Skeletal muscle cell (primary cell): ENCODE measurements at regions not wholly inside any gene's neighbourhood (a gene's known extent, or its start where the extent isn't known, plus 50 kb on each side); places are given as distances from the start of the nearest gene placed in this dataset.
"Not testable (repeated sequence)": the region's sequence is repeated elsewhere in the genome, so short reads cannot be mapped to it uniquely, and the experiment has no call there.

ENCODE experiments used
- DNase-seq: peaks from one replicate; pipeline ENCODE4 v3.0.0-alpha.2; 2010; ENCODE audit warnings: low read depth
- H3K4me3 ChIP-seq: 2 replicates; pipeline ENCODE4 v1.5.1; 2011; ENCODE audit warnings: low read depth, mild to moderate bottlenecking, control low read depth, low read length, moderate library complexity

DNA sequence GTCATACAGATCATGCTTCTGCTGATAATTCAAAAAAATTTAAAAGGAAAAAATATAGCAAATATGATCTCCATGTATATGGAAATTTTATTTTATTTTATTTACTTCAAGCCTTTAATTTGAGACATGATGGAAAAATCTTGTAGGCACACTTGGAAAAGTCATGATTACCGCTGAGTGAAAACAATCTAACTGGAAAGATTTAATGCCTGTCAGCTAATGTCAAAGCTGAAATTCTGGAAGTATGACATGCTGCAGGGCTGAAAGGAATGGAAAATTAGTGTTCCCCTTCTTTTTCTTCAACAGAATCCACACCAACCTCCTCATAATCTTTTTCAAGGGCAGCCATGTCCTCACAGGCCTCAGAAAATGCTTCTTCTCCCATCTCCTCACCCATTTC, 58.2 kb downstream of the RPRM start:
- no peak overlapping the region for H3K4me3 ChIP-seq
- DNase-seq, result no peak

DNA sequence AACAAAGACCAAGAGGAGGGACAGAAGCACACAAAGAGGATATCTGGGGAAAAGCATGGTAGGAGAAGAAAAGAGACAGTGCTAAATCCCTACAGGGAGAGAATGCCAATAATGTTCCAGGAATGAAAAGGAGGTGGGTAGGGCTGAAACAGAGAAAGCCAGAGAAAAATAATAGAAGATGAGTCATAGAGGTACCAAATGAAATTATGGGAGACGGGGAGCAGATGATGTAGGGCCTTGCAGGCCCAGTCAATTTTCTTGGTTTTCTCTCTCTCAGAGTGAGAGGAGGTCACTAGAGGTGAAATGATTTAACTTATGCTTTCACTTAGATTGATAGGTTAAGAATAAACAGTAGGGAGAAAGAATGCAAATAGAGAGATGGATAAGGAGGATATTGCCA, 61.5 kb downstream of the RPRM start:
- no peak for DNase-seq
- no peak overlapping the region for H3K4me3 ChIP-seq

- H3K4me3 ChIP-seq, result no peak overlapping the region
- no peak for DNase-seq
These were observed 62.5 kb downstream of the RPRM start for GRCh38 chr2:153416071-153416470.

GRCh38 chr2:153408710-153409385, 69.7 kb downstream of the RPRM start:
- no peak overlapping the region for H3K4me3 ChIP-seq
- no peak for DNase-seq

- no peak overlapping the region for H3K4me3 ChIP-seq
- no peak for DNase-seq
These were observed 73.4 kb downstream of the RPRM start for GRCh38 chr2:153405196-153405595.

DNA sequence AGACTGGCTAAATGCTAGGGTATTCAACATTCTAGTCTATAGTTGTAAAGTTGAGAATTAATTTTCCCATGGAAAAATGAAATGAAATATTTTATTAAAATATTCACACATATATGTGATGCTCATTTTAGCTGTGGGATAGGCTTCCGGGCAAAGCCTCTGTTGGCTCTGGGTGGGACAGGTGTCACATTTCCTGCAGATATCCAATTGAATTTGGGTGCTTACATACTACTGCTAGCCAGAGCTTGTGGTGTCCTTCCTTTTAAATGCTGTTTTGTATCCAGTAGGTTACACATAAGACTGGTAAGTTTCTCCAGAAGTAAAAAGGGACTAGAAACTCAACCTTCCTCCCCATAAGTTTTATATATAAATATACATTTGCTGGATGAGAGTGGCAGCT, 73.8 kb downstream of the RPRM start:
- DNase-seq, result no peak
- H3K4me3 ChIP-seq, result no peak overlapping the region

DNA sequence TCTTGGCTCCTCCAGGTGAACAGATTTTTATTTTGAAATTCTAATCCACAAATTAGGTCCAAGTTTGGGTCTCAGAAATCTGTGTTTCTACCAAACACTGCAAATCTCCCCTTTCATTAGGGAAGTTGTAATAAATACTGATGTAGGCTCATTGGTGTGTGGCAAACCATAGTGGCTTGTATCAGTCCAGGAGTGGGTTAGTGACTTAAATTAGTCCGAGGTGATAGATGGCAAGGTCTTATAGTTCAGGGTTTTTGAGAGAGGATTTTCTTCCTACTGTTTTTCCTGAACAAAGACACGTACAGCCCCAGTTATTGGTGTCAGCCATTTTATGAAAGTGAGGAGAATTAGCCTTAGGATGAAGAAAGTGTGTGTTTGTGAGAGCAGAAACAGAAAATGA, 74.6 kb downstream of the RPRM start:
- DNase-seq, result no peak
- H3K4me3 ChIP-seq, result no peak overlapping the region

- DNase-seq, H3K4me3 ChIP-seq: not testable (repeated sequence)
These were observed 75.2 kb downstream of the RPRM start for GRCh38 chr2:153403352-153403751.

DNA sequence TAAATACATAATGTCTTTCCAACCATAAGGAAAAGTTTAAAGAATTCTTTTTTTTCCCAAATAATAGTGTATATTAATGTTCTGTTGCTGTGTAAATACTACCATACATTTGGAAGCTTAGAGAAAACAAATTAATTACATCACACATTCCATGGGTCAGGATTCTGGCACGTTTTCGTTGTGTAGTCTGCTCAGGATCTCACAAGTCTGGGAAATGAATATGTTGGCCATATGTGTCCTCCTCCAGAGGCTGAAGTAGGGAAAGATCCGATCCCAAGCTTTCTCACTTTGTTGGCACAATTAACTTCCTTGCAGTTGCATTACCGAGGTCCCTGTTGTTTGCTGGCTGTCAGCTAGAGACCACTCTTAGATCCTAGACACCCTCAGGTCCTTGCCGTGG, 83.9 kb downstream of the RPRM start:
- DNase-seq, result no peak
- no peak overlapping the region for H3K4me3 ChIP-seq

DNA sequence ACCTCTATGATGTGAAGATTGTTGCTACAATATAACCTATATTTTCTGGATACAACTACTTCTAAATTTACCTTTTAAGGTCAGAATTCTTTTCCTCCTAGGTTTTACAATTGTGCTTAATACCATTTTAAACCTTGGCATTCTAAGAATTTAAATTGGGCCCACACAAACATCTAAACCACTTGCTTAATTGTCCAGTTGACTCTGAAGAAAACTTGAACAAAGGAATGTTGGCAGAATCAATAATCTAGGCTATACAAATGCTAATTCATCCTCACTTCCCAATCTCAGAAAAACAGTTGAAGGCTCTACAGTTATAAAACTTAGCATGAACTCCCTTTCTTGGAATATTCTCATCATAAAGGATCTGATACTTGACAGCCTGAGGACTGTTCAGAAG, 84.3 kb downstream of the RPRM start:
- no peak overlapping the region for H3K4me3 ChIP-seq
- DNase-seq, result no peak

GRCh38 chr2:153393518-153393917, 85.0 kb downstream of the RPRM start:
- DNase-seq, result no peak
- H3K4me3 ChIP-seq, result no peak overlapping the region

GRCh38 chr2:153391131-153391530, 87.4 kb downstream of the RPRM start:
- no peak overlapping the region for H3K4me3 ChIP-seq
- DNase-seq, result no peak

DNA sequence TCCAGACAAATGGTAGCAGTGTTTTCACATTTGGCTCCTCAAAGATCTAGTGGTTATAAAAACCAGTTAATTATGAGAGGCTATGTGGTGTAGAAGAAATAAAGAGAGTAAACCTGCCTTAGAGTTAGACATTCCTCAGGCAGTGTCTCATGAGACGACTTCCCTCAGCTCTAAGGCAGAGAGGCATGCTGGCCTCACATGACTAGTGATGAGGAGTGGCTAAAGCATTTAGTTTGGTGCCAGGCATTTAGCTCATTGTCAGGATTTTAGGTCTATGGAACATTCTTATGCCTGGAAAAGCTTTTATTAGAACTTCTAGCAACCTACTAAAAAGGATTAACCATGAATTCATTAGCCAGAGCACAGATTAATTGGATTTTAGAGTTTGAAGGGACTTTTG, 90.3 kb downstream of the RPRM start:
- no peak overlapping the region for H3K4me3 ChIP-seq
- no peak for DNase-seq

GRCh38 chr2:153387203-153387602, 91.4 kb downstream of the RPRM start:
- no peak for DNase-seq
- no peak overlapping the region for H3K4me3 ChIP-seq

DNA sequence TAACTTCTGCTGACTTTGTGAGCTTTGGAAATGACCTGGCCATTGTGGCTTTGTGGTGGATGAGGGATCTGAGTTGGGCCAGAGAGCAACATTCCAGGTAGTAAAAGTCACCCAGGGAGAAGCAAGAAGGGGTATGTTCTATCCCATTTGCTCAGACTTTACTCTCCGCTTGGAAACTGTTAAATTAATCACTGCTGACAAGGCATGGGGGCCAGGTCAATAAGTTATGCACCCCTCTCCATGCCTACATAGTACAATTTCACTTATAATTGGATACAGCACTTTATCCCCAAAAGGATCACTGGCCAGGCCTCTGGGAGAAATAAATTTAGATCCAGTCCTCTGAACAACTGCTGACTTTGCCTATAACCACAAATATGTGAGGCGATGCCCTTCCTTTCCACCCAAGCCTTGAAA, 92.1 kb downstream of the RPRM start:
- H3K4me3 ChIP-seq, result no peak overlapping the region
- no peak for DNase-seq

GRCh38 chr2:153373510-153374279, 104.9 kb downstream of the RPRM start:
- no peak overlapping the region for H3K4me3 ChIP-seq
- no peak for DNase-seq

GRCh38 chr2:153360239-153360638, 118.3 kb downstream of the RPRM start:
- no peak for DNase-seq
- no peak overlapping the region for H3K4me3 ChIP-seq

DNA sequence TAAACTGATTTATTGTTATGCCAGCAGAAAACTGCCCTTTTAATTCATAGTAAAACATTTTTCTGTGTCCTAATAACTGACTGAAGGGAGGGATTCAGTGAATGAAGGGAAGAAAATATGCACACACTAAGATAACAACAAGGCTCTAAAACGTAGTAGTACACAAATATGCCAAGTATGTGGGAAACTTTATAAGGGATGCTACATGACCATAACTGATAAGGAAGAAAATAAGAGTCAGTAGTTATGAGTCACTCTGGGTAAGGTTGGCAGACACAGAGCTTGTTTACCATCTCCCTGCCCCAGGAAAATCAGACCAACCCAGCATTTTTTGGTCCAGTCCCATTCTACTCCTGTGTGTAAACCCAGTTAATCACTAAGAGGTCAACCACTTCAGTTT, 124.2 kb downstream of the RPRM start:
- no peak for DNase-seq

GRCh38 chr2:153349603-153350002, 129.0 kb downstream of the RPRM start:
- DNase-seq, result no peak
- no peak overlapping the region for H3K4me3 ChIP-seq

More for the DNA sequence above, 124.2 kb downstream of the RPRM start:
- H3K4me3 ChIP-seq, result no peak overlapping the region

DNA sequence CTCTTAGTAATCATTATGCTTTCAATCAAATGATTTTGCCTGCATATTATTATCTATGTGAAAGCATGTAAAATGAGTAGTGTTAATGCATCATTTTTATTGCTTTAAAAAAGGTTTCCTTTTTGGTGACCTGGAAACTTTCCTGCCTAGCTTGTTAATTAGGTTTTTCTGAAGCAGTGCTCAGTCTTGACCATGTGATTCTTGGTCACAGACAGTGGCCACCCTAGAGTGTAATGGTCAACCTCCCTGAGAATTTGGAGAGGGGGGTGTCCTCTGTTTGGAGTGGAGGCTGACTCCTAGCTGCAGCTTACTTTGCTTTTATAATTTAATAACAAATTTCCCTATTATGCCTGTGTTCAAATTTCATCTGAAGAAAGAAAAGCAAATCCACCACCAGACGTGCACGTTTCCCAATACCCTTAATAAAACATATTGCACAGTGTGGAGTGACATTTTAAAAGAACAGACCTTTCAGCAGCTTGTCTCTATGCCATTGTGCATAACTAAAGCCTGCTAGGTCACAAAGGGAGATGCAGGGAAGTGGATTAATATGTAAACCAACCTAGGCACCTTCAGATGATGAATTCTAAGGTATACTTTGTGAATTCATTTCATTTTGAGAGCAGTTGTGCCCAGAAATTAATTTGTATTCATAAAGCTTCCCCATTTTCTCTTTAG, 130.6 kb downstream of the RPRM start:
- DNase-seq, result no peak
- H3K4me3 ChIP-seq, result no peak overlapping the region

DNA sequence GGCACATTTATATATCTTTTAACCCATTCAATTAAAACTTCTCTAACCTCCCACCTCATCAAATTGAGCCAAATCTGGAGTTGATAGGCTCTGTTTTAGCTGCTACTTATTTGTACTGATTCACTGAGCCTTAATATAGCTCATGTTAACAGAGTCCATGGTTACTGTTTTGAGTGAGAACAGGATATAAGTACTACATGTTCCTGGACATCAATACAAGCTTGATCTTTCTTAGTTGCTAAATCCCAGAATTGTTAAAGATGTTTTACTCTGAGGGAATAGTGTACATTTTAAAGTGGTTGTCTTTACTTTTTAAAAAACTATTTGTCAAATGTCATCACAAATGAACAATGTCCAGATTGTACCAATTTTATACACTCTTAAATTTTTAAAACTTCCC, 157.7 kb downstream of the RPRM start:
- DNase-seq, result no peak
- no peak overlapping the region for H3K4me3 ChIP-seq
